Endothelial cell of umbilical vein (primary cell): ENCODE measurements at regions not wholly inside any gene's neighbourhood (a gene's known extent, or its start where the extent isn't known, plus 50 kb on each side); places are given as distances from the start of the nearest gene placed in this dataset.

Source experiments
- CTCF ChIP-seq, 2 donors: IDR thresholded peaks; 1 replicate in 1 of 2; 2 replicates in 1 of 2; pipeline ENCODE4 v1.5.1; 2011; ENCODE audit warnings: low read length in 2 of 2, mild to moderate bottlenecking in 2 of 2, moderate library complexity in 2 of 2, control low read depth in 1 of 2, inconsistent platforms in 1 of 2, low read depth in 1 of 2; ENCODE audit not compliant: insufficient read depth in 1 of 2; ENCODE audit errors: extremely low read depth in 1 of 2
- EZH2 ChIP-seq: IDR thresholded peaks from 2 replicates; pipeline ENCODE4 v1.6.1; 2012; ENCODE audit warnings: borderline replicate concordance, low read depth, mild to moderate bottlenecking, moderate library complexity, low read length, inconsistent platforms; ENCODE audit not compliant: severe bottlenecking
- FOS ChIP-seq: IDR thresholded peaks from 2 replicates; pipeline ENCODE4 v1.6.1; 2011; ENCODE audit warnings: mild to moderate bottlenecking, low read length, moderate library complexity, borderline replicate concordance; ENCODE audit not compliant: insufficient read depth
- JUN ChIP-seq: IDR thresholded peaks from 2 replicates; pipeline ENCODE4 v1.6.1; 2011; ENCODE audit warnings: borderline replicate concordance, low read depth; ENCODE audit not compliant: insufficient read length, insufficient read depth
- MAX ChIP-seq: IDR thresholded peaks from 2 replicates; pipeline ENCODE4 v1.6.1; 2011; ENCODE audit not compliant: insufficient read depth, insufficient read length
- MYC ChIP-seq: IDR thresholded peaks from one replicate; pipeline ENCODE4 v1.6.1; 2011; ENCODE audit warnings: mild to moderate bottlenecking, low read depth, low read length
- POLR2A ChIP-seq: IDR thresholded peaks from 2 replicates; pipeline ENCODE4 v1.6.1; 2012; ENCODE audit warnings: low read depth, mild to moderate bottlenecking, control low read depth, low read length
- POLR2AphosphoS5 ChIP-seq: IDR thresholded peaks from 2 replicates; pipeline ENCODE4 v1.6.1; 2012; ENCODE audit warnings: low read depth, mild to moderate bottlenecking, control low read depth, low read length, moderate library complexity; ENCODE audit not compliant: insufficient read depth

- no peak for TF ChIP-seq EZH2
- no peak for TF ChIP-seq CTCF (IDR thresholded peaks at IDR 0.05; ENCODE audit: extremely low read depth in 1 of 2, insufficient read depth in 1 of 2, low read depth in 1 of 2, low read length in 2 of 2)
- TF ChIP-seq POLR2A, result no peak
- TF ChIP-seq MAX, result no peak
- no peak for TF ChIP-seq MYC
- no peak for TF ChIP-seq POLR2AphosphoS5
- TF ChIP-seq FOS, result no peak
- TF ChIP-seq JUN, result no peak
Measured at GRCh38 chr4:53659737-53660136, 68.5 kb upstream of the LNX1 start.
